HepG2 (cell line): ENCODE measurements at regions not wholly inside any gene's neighbourhood (a gene's known extent, or its start where the extent isn't known, plus 50 kb on each side); places are given as distances from the start of the nearest gene placed in this dataset.

Experiments
- AKAP8 ChIP-seq: sonication (generic); formaldehyde crosslinking; IDR thresholded peaks from 2 replicates; pipeline ENCODE4 v1.5.1; 2020; ENCODE audit warnings: mild to moderate bottlenecking, missing genetic modification reagents
- ATRX ChIP-seq: sonication (generic); formaldehyde crosslinking; IDR thresholded peaks from 2 replicates; pipeline ENCODE4 v1.4.0; 2020; ENCODE audit warnings: missing genetic modification reagents, borderline replicate concordance
- IRF2 ChIP-seq: IDR thresholded peaks from 2 replicates; pipeline ENCODE4 v1.6.1; 2018; ENCODE audit warnings: missing genetic modification reagents, missing compliant biosample characterization
- KIAA2018 ChIP-seq: sonication (generic); formaldehyde crosslinking; IDR thresholded peaks from 2 replicates; pipeline ENCODE4 v1.5.0; 2020; ENCODE audit warnings: mild to moderate bottlenecking, missing genetic modification reagents, borderline replicate concordance
- NFIC ChIP-seq: IDR thresholded peaks from 2 replicates; pipeline ENCODE4 v1.6.1; 2012; ENCODE audit warnings: mild to moderate bottlenecking, low read length, inconsistent platforms
- ZNF672 ChIP-seq: sonication (generic); formaldehyde crosslinking; IDR thresholded peaks from 2 replicates; pipeline ENCODE4 v1.8.1; 2022; ENCODE audit warnings: missing genetic modification reagents
- ZSCAN9 ChIP-seq: IDR thresholded peaks from 2 replicates; pipeline ENCODE4 v1.6.1; 2016; ENCODE audit warnings: borderline replicate concordance

- no peak for TF ChIP-seq KIAA2018 (CRISPR knock-in tag)
- no peak for TF ChIP-seq ZSCAN9 (CRISPR knock-in tag)
- no peak for TF ChIP-seq IRF2 (CRISPR knock-in tag)
- no peak for TF ChIP-seq ZNF672 (CRISPR knock-in tag)
- no peak for TF ChIP-seq NFIC
- TF ChIP-seq AKAP8, result no peak
- TF ChIP-seq ATRX (CRISPR knock-in tag), result no peak
These were observed 192.6 kb downstream of the DLEU7 start (continued) for GRCh38 chr13:50650592-50651504.
